Glomerular endothelial cell (primary cell): ENCODE measurements at regions not wholly inside any gene's neighbourhood (a gene's known extent, or its start where the extent isn't known, plus 50 kb on each side); places are given as distances from the start of the nearest gene placed in this dataset.

Source experiments
- DNase-seq: peaks from one replicate; pipeline ENCODE4 v3.0.0-alpha.2; 2011; ENCODE audit warnings: low read depth, low spot score; ENCODE audit errors: extremely low read depth

- DNase-seq: no peak
Observed at GRCh38 chr16:9443864-9444263, 352.4 kb downstream of the HAPSTR1 start.

GRCh38 chr16:9446471-9447194, 355.2 kb downstream of the HAPSTR1 start:
- DNase-seq: no peak

GRCh38 chr16:9447195-9447551, 355.7 kb downstream of the HAPSTR1 start:
- DNase-seq: no peak

GRCh38 chr16:9447699-9448098, 356.3 kb downstream of the HAPSTR1 start:
- no peak for DNase-seq

GRCh38 chr16:9449597-9449996, 358.2 kb downstream of the HAPSTR1 start:
- no peak for DNase-seq

- DNase-seq: no peak
Observed at GRCh38 chr16:9457215-9457614, 365.8 kb downstream of the HAPSTR1 start.

GRCh38 chr16:9458816-9459215, 367.4 kb downstream of the HAPSTR1 start:
- no peak for DNase-seq

GRCh38 chr16:9462984-9463383, 371.5 kb downstream of the HAPSTR1 start:
- no peak for DNase-seq

- no peak for DNase-seq
Observed at GRCh38 chr16:9463461-9463860, 372.0 kb downstream of the HAPSTR1 start.

GRCh38 chr16:9465161-9465560, 373.7 kb downstream of the HAPSTR1 start:
- DNase-seq: no peak

GRCh38 chr16:9469512-9469911, 378.1 kb downstream of the HAPSTR1 start:
- no peak for DNase-seq

GRCh38 chr16:9476744-9477143, 385.3 kb downstream of the HAPSTR1 start:
- no peak for DNase-seq

GRCh38 chr16:9479008-9479407, 387.6 kb downstream of the HAPSTR1 start:
- DNase-seq: no peak

- DNase-seq: no peak
Observed at GRCh38 chr16:9480503-9480902, 389.1 kb downstream of the HAPSTR1 start.

GRCh38 chr16:9481747-9482730, 390.6 kb downstream of the HAPSTR1 start:
- no peak for DNase-seq

- DNase-seq: no peak
Observed at GRCh38 chr16:9484426-9484825, 393.0 kb downstream of the HAPSTR1 start.

GRCh38 chr16:9484881-9485280, 393.4 kb downstream of the HAPSTR1 start:
- DNase-seq: no peak

GRCh38 chr16:9489835-9490467, 398.5 kb downstream of the HAPSTR1 start:
- no peak for DNase-seq

- no peak for DNase-seq
Observed at GRCh38 chr16:9495824-9496223, 404.4 kb downstream of the HAPSTR1 start.

GRCh38 chr16:9497750-9498149, 406.3 kb downstream of the HAPSTR1 start:
- DNase-seq: no peak

GRCh38 chr16:9499941-9500593, 408.6 kb downstream of the HAPSTR1 start:
- no peak for DNase-seq
